ENCODE measurements at regions not wholly inside any gene's neighbourhood (a gene's known extent, or its start where the extent isn't known, plus 50 kb on each side); places are given as distances from the start of the nearest gene placed in this dataset.

DNA sequence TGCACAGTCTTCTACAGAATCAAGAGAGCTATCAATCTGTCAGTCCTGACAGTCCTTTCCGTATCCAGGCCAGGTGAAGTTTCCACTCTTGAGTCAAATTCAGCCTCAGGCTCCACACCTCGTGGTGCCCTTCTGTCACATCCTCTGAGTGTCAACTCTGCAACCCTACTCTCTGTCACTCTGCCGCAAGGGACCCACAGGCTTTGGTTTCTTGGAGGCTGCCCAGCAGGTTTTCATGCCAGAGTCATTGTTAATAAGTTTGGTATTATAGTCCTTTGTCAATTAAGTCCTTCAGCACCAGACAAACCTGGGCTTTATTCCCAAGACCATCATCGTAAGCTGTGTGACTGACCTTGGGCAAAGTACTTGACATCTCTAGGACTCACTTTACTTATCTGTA is 83.4 kb upstream of the KLHL13 start:
- no peak overlapping the region for H2BK5ac ChIP-seq (ENCODE audit: low read depth, low read length)
- no peak overlapping the region for H4K8ac ChIP-seq (ENCODE audit: extremely low read depth, insufficient read depth, low read length)
- H4K91ac ChIP-seq (replicated peaks; ENCODE audit: insufficient read length, low read length): no peak overlapping the region
- H3K56ac ChIP-seq (replicated peaks; ENCODE audit: insufficient read length, low read depth, low read length): no peak overlapping the region
- H3K79me1 ChIP-seq (ENCODE audit: low read depth, low read length): no peaks in the 10 kb centered on the region
- no peak overlapping the region for H3K9ac ChIP-seq (replicated peaks in 1 of 4; ENCODE audit: extremely low read depth in 1 of 4, low read depth in 3 of 4, low read length in 3 of 4)
- H3K79me2 ChIP-seq (ENCODE audit: control insufficient read depth in 1 of 2, insufficient read depth in 2 of 2, low read length in 2 of 2): no peaks in the 10 kb centered on the region
- H2BK15ac ChIP-seq (ENCODE audit: low read length): no peak overlapping the region
- no peaks in the 10 kb centered on the region for H3K27me3 ChIP-seq (replicated peaks in 1 of 4; ENCODE audit: control insufficient read depth in 3 of 4, extremely low read depth in 1 of 4, insufficient read depth in 3 of 4, low read length in 3 of 4)
- no peaks in the 10 kb centered on the region for H3K23me2 ChIP-seq (ENCODE audit: low read depth, low read length)
- no peak overlapping the region for H2BK20ac ChIP-seq (ENCODE audit: low read length)
- no peaks in the 10 kb centered on the region for H3K9me3 ChIP-seq (ENCODE audit: insufficient read depth in 2 of 2, low read depth in 1 of 2, low read length in 1 of 2)
- H3K36me3 ChIP-seq (ENCODE audit: control insufficient read depth in 2 of 4, insufficient read depth in 4 of 4, low read length in 3 of 4): no peaks in the 10 kb centered on the region
- no peak overlapping the region for H3K18ac ChIP-seq (ENCODE audit: extremely low read depth, low read length)
- H3K14ac ChIP-seq (ENCODE audit: insufficient read length): no peak overlapping the region
- no peak overlapping the region for H3K4me2 ChIP-seq (ENCODE audit: insufficient read depth in 1 of 2, low read depth in 2 of 2, low read length in 2 of 2)
- no peak overlapping the region for H2BK120ac ChIP-seq (replicated peaks; ENCODE audit: low read depth, low read length)
- H4K20me1 ChIP-seq (replicated peaks in 1 of 2; ENCODE audit: control insufficient read depth in 1 of 2, insufficient read depth in 2 of 2, low read length in 2 of 2): no peaks in the 10 kb centered on the region
- H2BK12ac ChIP-seq (ENCODE audit: low read depth, low read length): no peak overlapping the region
- ChIA-PET POLR2A (ENCODE audit: partially characterized antibody) (no interaction called here), CTCF (ENCODE audit: partially characterized antibody) (no interaction called here)
- DNase-seq (ENCODE audit: low read depth in 1 of 2, low spot score in 2 of 2): no peak
- H3K4me1 ChIP-seq (replicated peaks in 1 of 4; ENCODE audit: control insufficient read depth in 3 of 4, insufficient read depth in 4 of 4, low read length in 3 of 4): no peaks in the 10 kb centered on the region
- H3K4me3 ChIP-seq (ENCODE audit: extremely low read depth in 1 of 4, insufficient read depth in 2 of 4, low read depth in 3 of 4, low read length in 4 of 4): no peak overlapping the region
- no peak for FAIRE-seq
- no peak overlapping the region for H3K27ac ChIP-seq (ENCODE audit: low read depth, low read length)
- WGBS, 2 experiments (ENCODE audit: extremely low coverage in 1 of 2, insufficient coverage in 1 of 2, insufficient read length in 1 of 2, insufficient replicate concordance in 2 of 2, low coverage in 1 of 2, low lambda C conversion rate in 2 of 2, missing lambda C conversion rate in 1 of 2): 86% methylated on average over 3 of the region's 4 CpGs; no CpG with 5 or more reads in 1 of the 2 experiments
- H3K23ac ChIP-seq (ENCODE audit: insufficient read length): no peak overlapping the region
- no peak overlapping the region for H2AK5ac ChIP-seq (ENCODE audit: low read depth, low read length)
- H3K4ac ChIP-seq (replicated peaks; ENCODE audit: insufficient read length, low read depth, low read length): no peak overlapping the region
- no peak overlapping the region for H4K5ac ChIP-seq (ENCODE audit: insufficient read length, low read depth, low read length)
- no peak overlapping the region for H2AFZ ChIP-seq (ENCODE audit: low read length)
- no peak for TF ChIP-seq SP2 (IDR thresholded peaks at IDR 0.05; ENCODE audit: low read length)
- TF ChIP-seq, protein P1, sequence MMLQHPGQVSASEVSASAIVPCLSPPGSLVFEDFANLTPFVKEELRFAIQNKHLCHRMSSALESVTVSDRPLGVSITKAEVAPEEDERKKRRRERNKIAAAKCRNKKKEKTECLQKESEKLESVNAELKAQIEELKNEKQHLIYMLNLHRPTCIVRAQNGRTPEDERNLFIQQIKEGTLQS (IDR thresholded peaks at IDR 0.05; ENCODE audit: insufficient read depth, low read depth, low read length): no peak
- no peak for TF ChIP-seq YY1 (IDR thresholded peaks at IDR 0.05; ENCODE audit: low read depth, low read length)
- TF ChIP-seq MAFK (IDR thresholded peaks at IDR 0.05; ENCODE audit: low read depth, low read length): no peak
- TF ChIP-seq FOSL1 (IDR thresholded peaks at IDR 0.05; ENCODE audit: insufficient read depth, low read depth, low read length): no peak
- TF ChIP-seq SIN3A (conservative IDR thresholded peaks at IDR 0.05 in 1 of 2, IDR thresholded peaks at IDR 0.05 in 1 of 2; ENCODE audit: low read depth in 1 of 2, low read length in 2 of 2): no peak
- no peak for TF ChIP-seq RBBP5 (IDR thresholded peaks at IDR 0.05; ENCODE audit: borderline replicate concordance, low read depth, low read length)
- TF ChIP-seq, protein P2, sequence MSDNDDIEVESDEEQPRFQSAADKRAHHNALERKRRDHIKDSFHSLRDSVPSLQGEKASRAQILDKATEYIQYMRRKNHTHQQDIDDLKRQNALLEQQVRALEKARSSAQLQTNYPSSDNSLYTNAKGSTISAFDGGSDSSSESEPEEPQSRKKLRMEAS (IDR thresholded peaks at IDR 0.05): no peak
- TF ChIP-seq SP4 (IDR thresholded peaks at IDR 0.05; ENCODE audit: low read length): no peak
- TF ChIP-seq BACH1 (IDR thresholded peaks at IDR 0.05; ENCODE audit: low read length): no peak
- TF ChIP-seq, protein P3, sequence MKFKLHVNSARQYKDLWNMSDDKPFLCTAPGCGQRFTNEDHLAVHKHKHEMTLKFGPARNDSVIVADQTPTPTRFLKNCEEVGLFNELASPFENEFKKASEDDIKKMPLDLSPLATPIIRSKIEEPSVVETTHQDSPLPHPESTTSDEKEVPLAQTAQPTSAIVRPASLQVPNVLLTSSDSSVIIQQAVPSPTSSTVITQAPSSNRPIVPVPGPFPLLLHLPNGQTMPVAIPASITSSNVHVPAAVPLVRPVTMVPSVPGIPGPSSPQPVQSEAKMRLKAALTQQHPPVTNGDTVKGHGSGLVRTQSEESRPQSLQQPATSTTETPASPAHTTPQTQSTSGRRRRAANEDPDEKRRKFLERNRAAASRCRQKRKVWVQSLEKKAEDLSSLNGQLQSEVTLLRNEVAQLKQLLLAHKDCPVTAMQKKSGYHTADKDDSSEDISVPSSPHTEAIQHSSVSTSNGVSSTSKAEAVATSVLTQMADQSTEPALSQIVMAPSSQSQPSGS (IDR thresholded peaks at IDR 0.05; ENCODE audit: low read length): no peak
- TF ChIP-seq GABPA (IDR thresholded peaks at IDR 0.05; ENCODE audit: borderline replicate concordance, insufficient read depth, low read length): no peak
- TF ChIP-seq NANOG (IDR thresholded peaks at IDR 0.05; ENCODE audit: insufficient read depth, low read depth, low read length, poor library complexity, severe bottlenecking): no peak

All from H1 (cell line).